Vagina (tissue), 2 donors: ENCODE measurements at regions not wholly inside any gene's neighbourhood (a gene's known extent, or its start where the extent isn't known, plus 50 kb on each side); places are given as distances from the start of the nearest gene placed in this dataset.

Experiments
- DNase-seq, 2 donors: peaks; one replicate each; pipeline ENCODE4 v3.0.0-alpha.2; 2017; ENCODE audit errors: extremely low spot score in 2 of 2
- H3K27ac ChIP-seq: fragments of 200-600 bp; sonication (generic); one replicate; pipeline ENCODE4 v1.5.1; 2019
- H3K27me3 ChIP-seq: fragments of 200-600 bp; sonication (generic); one replicate; pipeline ENCODE4 v1.5.1; 2019
- H3K36me3 ChIP-seq, 2 donors: fragments of 200-600 bp; sonication (generic); one replicate each; pipeline ENCODE4 v1.5.1; 2017 to 2019
- H3K4me1 ChIP-seq: fragments of 200-600 bp; sonication (generic); one replicate; pipeline ENCODE4 v1.5.1; 2019
- H3K4me3 ChIP-seq, 2 donors: fragments of 200-600 bp; sonication (generic); 1 replicate in 1 of 2; 2 replicates in 1 of 2; pipeline ENCODE4 v1.5.1; 2016 to 2019
- H3K9me3 ChIP-seq: fragments of 200-600 bp; sonication (generic); one replicate; pipeline ENCODE4 v1.5.1; 2019
- CTCF ChIP-seq, 3 experiments: fragments of 450-650 bp in 2 of 3; fragments of 200-600 bp in 1 of 3; sonication (generic) in 1 of 3; IDR thresholded peaks; one replicate each; pipeline ENCODE4 v1.5.1; 2017 to 2019; ENCODE audit warnings: antibody characterized with exemption in 3 of 3, mild to moderate bottlenecking in 2 of 3, moderate library complexity in 2 of 3
- POLR2A ChIP-seq, 2 donors: fragments of 450-650 bp; IDR thresholded peaks; one replicate each; pipeline ENCODE4 v1.6.1; 2017; ENCODE audit warnings: antibody characterized with exemption in 2 of 2, mild to moderate bottlenecking in 2 of 2, moderate library complexity in 2 of 2
- POLR2AphosphoS5 ChIP-seq, 2 donors: sonication (generic); formaldehyde crosslinking; IDR thresholded peaks; one replicate each; pipeline ENCODE4 v1.9.0; 2017; ENCODE audit warnings: antibody characterized with exemption in 2 of 2, mild to moderate bottlenecking in 2 of 2, low read depth in 1 of 2; ENCODE audit not compliant: insufficient read depth in 1 of 2
- intact Hi-C: fragments of 100-400 bp; cut with DNase I; formaldehyde crosslinking; loops from one replicate; pipeline ENCODE4 v1.15.1; 2023
- microRNA counts, 2 donors: library from miRNA; unstranded; fragments of <30 nt; microRNA quantifications; one replicate each; lab custom pipeline; 2016 to 2017
- microRNA-seq: library from miRNA; unstranded; fragments of <30 nt; microRNA quantifications from one replicate; pipeline ENCODE4, GENCODE V29; 2017; ENCODE audit warnings: borderline number of aligned reads, borderline replicate concordance
- small RNA-seq: library from RNA; depleted of rRNA; stranded (forward); fragments of <200 nt; gene quantifications from one replicate; pipeline ENCODE3, GENCODE V24; 2016

- DNase-seq = no peak
- Histone ChIP-seq H3K27me3 (no peaks in the 10 kb centered on the region), H3K36me3 (no peaks in the 10 kb centered on the region), H3K9me3 (no peaks in the 10 kb centered on the region), H3K4me3 (peak overlapping the region; percentile 8 to 10), H3K4me1 (peaks cover 10% of the 10 kb centered on the region), H3K27ac (no peak overlapping the region)
- no peak for TF ChIP-seq POLR2A (IDR thresholded peaks at IDR 0.05)
- TF ChIP-seq POLR2AphosphoS5 (IDR thresholded peaks at IDR 0.05; ENCODE audit: insufficient read depth in 1 of 2, low read depth in 1 of 2) = no peak
- TF ChIP-seq CTCF (IDR thresholded peaks at IDR 0.05) = no peak
- intact Hi-C loops = no loop called here
Observed at GRCh38 chr7:26101361-26102151, 50.4 kb upstream of the NFE2L3 start.

- H3K27ac ChIP-seq = no peak overlapping the region
Observed at GRCh38 chr7:26102176-26102575, 49.8 kb upstream of the NFE2L3 start.

More at GRCh38 chr7:26102176-26102575, 49.8 kb upstream of the NFE2L3 start:
- H3K9me3 ChIP-seq = no peaks in the 10 kb centered on the region
- TF ChIP-seq CTCF (IDR thresholded peaks at IDR 0.05) (no peak), POLR2A (IDR thresholded peaks at IDR 0.05) (no peak), POLR2AphosphoS5 (IDR thresholded peaks at IDR 0.05; ENCODE audit: insufficient read depth in 1 of 2, low read depth in 1 of 2) (no peak)
- H3K36me3 ChIP-seq = no peaks in the 10 kb centered on the region
- no peak for DNase-seq
- intact Hi-C loops = no loop called here
- H3K4me1 ChIP-seq = peaks cover 10% of the 10 kb centered on the region
- no peaks in the 10 kb centered on the region for H3K27me3 ChIP-seq
- H3K4me3 ChIP-seq = peak overlapping the region in 1 of 2 donors; percentile 10

MicroRNA genes in the stretch of these regions (microRNA counts, 767-probe panel; counts per million panel counts)
- 5,664 to 6,945 counts per million in 2 donors for microRNA hsa-miR-148a-3p (lab: Ali Mortazavi, UCI)

Small RNAs in the stretch of these regions (microRNA-seq; reads per million reads assigned to microRNA genes)
- 786 reads per million, percentile 74 among the genes with 10 or more reads in this experiment for gene MIR148A

Small RNAs in the stretch of these regions (small RNA-seq; reads per million reads assigned to genes)
- gene MIR148A = 2,379 reads per million, percentile 99 among the genes with 10 or more reads in this experiment
